Epithelial cell of prostate (primary cell): ENCODE measurements at regions not wholly inside any gene's neighbourhood (a gene's known extent, or its start where the extent isn't known, plus 50 kb on each side); places are given as distances from the start of the nearest gene placed in this dataset.
"Not testable (repeated sequence)": the region's sequence is repeated elsewhere in the genome, so short reads cannot be mapped to it uniquely, and the experiment has no call there.

Experiments
- DNase-seq: peaks from one replicate; pipeline ENCODE4 v3.0.0-alpha.2; 2011; ENCODE audit warnings: low read depth, low spot score
- H3K27ac ChIP-seq: fragments of 450-650 bp; 2 replicates; pipeline ENCODE4 v1.5.1; 2017; ENCODE audit warnings: mild to moderate bottlenecking

DNA sequence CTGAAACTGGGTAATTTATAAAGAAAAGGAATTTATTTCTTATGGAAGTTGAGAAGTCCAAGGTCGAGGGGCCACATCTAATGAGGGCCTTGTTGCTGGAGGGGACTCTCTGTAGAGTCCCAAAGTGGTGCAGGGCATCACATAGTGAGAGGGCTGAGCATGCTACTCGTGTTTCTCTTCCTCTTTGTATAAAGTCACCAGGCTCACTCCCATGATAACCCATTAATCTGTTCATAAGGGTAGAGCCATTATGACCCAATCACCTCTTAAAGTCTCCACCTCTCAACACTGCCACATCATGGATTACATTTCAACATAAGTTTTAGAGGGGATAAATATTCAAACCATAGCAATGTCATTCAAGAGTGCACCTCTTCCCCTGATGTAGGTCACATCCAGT, 79.1 kb upstream of the ATP2B1 start:
- DNase-seq, result no peak
- no peak overlapping the region for H3K27ac ChIP-seq

DNA sequence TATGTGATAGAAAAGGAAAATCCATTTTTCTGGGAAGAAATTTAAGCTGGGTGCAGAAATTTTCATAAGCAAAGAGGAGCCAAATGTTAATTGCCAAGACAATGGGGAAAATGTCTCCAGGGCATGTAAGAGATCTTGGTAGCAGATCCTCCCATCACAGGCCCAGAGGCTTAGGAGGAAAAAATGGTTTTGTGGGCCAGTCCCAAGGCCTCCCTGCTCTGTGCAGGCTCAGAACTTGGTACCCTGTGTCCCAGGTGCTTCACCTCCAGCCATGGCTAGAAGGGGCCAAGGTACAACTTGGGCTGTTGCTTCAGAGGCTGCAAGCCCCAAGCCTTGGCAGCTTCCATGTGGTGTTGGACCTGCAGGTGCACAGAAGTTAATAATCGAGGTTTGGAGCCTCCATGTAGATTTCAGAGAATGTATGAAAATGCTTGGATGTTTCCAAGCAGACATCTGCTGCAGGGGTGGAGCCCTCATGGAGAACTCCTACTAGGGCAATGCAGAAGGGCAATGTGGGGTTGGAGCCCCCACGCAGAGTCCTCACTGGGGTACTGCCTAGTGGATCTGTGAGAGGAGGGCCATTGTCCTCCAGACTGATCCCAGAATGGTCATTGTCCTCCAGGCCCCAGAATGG, 77.7 kb upstream of the ATP2B1 start:
- H3K27ac ChIP-seq, result no peak overlapping the region
- DNase-seq, result no peak

- DNase-seq, result no peak
- H3K27ac ChIP-seq, result no peak overlapping the region
These were observed 74.9 kb upstream of the ATP2B1 start for GRCh38 chr12:89783359-89784060.

GRCh38 chr12:89782807-89783206, 74.2 kb upstream of the ATP2B1 start:
- no peak for DNase-seq
- H3K27ac ChIP-seq, result no peak overlapping the region

DNA sequence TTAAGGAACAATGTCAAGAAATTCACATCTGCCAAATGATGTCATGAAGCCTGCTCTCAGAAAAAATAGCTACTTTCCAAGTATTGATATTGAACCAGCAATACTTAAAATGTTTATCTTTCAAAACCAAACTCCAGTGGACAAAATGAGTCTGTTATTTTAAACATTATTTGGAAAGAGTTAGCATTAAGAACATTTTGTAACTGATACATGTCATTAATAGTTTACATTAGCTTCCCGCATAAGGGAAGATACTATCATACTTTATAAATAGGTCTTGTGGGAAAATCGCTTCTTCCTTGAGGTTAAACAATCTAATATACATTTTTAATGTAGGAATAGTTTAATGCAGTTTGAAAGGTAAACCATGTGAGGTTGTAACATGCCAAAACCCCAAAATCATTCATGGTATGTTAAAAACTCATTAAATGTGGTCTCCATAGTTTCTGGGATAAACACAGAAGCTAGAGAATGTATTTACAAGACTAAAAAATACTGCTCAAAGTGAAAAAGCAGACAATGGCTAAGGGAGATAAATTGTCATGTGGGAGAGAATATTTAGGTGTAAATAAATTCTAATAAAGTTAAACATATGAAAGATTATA, 73.4 kb upstream of the ATP2B1 start:
- H3K27ac ChIP-seq, result no peak overlapping the region
- no peak for DNase-seq

DNA sequence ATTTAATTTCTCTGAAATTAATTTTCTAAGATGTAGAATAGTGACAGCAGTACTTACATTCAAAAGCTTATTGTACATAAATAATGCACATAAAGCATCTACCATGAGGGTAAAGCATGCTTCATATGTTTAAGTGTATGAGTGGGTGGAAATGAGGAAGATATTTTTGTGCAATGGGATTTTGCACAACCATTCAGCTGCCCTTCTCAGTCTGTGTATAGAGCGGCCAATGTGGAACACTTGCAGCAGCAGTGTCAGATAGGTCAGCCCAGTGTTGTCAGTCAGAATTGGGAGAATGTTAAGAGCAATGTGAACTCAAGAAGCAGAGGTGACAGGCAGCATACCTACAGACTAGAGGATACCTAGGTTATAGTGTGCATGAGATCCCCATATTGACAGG, 72.5 kb upstream of the ATP2B1 start:
- no peak for DNase-seq
- no peak overlapping the region for H3K27ac ChIP-seq

- peak; percentile 44 for DNase-seq
- peak overlapping the region; percentile 52 for H3K27ac ChIP-seq
These were observed 70.5 kb upstream of the ATP2B1 start for GRCh38 chr12:89779090-89779489.

GRCh38 chr12:89777733-89778379, 69.2 kb upstream of the ATP2B1 start:
- H3K27ac ChIP-seq, result no peak overlapping the region
- DNase-seq, result no peak

DNA sequence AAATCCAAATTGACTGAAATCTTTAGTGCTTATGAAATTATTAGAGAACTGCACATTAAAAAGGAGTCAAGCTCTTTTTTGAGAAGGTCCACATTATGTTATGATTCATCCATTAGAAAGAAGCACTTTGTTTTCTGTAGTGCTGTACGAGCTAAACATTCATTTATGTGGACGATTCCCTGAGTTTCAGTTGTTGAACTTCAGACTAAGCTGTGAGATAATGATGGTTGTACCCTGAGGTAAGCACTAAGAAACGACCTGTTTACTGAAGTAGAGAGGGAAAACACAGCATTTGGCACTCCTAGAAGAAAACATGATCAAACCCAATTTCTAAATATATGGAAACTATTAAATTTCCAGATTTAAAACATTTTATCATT, 67.3 kb upstream of the ATP2B1 start:
- no peak overlapping the region for H3K27ac ChIP-seq

GRCh38 chr12:89775063-89775985, 66.7 kb upstream of the ATP2B1 start:
- DNase-seq, result no peak
- H3K27ac ChIP-seq, result no peak overlapping the region

More for the DNA sequence above, 67.3 kb upstream of the ATP2B1 start:
- DNase-seq, result no peak

DNA sequence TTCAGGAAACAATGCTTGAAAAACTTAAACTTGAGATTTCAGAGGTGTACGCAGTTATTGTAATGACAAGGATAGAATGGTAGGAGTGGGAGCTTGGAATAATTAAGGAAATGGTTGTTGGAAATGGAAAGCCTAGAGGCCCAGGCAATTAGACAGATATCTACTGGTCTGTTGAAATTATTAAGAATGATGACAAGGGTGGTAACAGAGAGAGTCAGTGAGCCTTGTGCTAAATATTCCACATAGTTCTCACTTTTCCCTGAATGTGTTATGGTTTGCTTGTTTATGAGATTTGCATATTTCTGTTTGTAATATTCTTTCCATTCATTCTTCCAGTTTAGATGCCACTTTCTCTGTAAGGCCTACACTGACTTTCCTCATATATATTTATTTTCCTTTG, 66.0 kb upstream of the ATP2B1 start:
- H3K27ac ChIP-seq, result no peak overlapping the region
- no peak for DNase-seq

- no peak for DNase-seq
These were observed 61.8 kb upstream of the ATP2B1 start for GRCh38 chr12:89770391-89770790.

GRCh38 chr12:89769483-89769818, 60.8 kb upstream of the ATP2B1 start:
- no peak for DNase-seq
- H3K27ac ChIP-seq, result peak overlapping the region; percentile 71

More at GRCh38 chr12:89770391-89770790, 61.8 kb upstream of the ATP2B1 start:
- H3K27ac ChIP-seq, result no peak overlapping the region

DNA sequence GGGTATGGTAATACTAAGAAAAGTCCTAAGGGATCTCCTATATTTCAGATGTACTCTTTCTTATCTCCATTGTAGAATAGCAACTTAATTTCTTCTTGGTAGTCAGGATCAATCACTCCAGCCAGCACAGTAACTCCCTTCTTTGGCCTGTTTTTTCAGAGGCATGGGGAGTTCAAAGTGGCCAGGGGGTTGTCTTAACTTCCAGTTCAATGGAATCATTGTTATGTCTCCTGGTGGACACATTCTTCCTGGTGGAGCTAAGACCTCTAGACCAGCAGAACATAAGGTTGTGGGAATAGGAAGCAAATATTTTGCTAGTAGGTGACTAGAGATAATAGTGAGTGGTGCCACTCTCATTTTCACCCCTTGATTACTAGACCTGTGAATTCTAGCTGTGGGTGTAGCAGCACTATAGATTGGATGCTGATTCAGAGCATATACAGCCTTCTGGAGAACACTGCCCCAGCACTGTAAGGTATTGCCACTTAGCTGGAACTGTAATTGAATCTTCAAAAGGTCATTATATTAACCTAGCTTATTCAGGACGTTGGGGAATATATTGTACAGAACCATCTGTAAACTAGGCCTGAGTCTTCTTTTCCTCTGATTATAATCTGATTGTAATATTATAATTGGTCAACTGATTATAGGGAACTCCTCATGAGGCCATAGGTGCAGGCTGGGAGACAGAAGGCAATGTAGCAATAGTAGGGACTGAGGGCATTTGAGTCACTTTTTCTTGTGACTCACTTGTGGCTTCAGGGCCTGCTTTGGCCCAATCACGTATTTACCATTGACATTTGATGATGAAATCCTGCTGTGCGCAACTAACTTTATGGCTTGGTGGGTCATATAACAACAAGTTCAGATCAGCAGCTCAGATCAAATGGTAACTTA, 60.2 kb upstream of the ATP2B1 start:
- H3K27ac ChIP-seq, result peak overlapping the region; percentile 71
- DNase-seq, result peak; percentile 98

DNA sequence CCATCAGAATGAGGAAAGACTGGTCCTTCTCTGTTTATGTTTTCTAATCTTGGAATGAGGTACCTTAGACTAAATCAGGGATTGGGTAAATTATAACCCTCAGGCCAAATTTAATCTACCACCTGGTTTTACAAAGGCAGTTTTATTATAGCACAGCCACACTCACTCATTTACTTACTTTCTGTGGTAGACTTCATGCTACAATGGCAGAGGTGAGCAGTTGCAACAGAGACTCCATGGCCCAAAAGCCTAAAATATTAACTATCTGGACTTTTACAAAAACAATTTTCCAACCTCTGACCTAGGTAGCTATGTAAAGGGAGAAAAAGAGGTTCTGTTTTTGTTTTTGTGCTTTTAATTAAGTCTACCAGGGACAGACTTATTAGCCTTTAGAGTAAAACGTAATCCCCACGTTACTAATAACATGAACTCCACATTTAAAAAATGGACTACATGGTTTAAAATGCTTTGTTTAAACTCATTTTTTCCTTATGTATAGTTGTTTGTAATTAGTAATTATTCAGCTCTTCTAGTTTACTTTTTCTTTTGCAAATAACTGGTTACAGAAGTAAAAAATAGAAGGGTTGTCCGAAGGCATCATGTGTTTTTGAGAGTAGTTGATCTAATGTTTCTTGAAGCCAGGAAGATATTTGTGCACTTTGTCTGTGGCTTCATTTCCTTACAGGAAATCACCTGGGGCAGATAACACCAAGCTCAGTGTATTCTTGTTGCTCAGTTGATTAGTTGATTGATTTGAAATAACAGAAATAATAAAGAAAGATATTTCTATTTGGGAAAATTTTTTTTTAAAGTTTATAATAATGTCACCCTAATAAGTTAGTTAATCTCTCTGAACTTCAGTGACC, 57.6 kb upstream of the ATP2B1 start:
- H3K27ac ChIP-seq, result no peak overlapping the region
- no peak for DNase-seq

DNA sequence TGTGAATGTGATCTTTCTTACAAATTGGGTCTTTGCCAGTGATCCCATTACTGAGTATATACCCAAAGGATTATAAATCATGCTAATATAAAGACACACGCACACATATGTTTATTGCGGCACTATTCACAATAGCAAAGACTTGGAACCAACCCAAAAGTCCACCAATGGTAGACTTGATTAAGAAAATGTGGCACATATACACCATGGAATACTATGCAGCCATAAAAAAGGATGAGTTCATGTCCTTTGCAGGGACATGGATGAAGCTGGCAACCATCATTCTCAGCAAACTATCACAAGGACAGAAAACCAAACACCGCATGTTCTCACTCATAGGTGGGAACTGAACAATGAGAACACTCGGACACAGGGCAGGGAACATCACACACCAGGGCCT, 55.5 kb upstream of the ATP2B1 start:
- not testable (repeated sequence) for DNase-seq

DNA sequence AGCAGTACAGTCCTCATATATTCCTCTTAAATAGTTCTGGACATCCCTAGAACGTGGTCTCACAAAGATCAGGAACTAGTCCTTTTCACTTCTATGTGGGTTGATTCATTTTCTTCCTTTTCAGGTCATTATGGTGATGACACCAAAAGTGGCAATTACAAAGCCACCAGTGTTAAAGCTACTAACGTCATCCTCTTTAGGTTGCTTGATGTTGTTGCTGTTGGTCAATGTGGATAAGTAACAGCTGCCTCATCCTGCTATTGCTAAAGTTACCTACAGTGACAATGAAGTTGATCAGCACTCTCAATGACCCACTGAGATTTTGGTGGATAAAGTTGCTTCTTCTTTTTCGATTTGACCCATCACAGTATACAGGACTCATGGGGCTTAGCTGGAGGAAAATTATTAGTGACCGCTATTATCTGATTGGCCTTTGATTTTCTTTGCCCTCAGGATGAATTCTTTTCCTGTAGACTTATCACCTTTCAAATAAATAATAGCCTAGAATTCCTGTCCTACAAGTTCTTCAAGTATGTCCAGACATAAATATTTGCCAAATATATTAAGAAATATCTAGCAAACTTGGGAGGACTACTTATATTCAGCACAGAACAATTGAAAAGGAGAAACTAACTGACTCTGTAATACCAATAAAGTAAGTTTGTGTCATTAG, 54.0 kb upstream of the ATP2B1 start:
- DNase-seq, result no peak
- H3K27ac ChIP-seq, result no peak overlapping the region

More for the DNA sequence above, 55.5 kb upstream of the ATP2B1 start:
- H3K27ac ChIP-seq, result not testable (repeated sequence)

DNA sequence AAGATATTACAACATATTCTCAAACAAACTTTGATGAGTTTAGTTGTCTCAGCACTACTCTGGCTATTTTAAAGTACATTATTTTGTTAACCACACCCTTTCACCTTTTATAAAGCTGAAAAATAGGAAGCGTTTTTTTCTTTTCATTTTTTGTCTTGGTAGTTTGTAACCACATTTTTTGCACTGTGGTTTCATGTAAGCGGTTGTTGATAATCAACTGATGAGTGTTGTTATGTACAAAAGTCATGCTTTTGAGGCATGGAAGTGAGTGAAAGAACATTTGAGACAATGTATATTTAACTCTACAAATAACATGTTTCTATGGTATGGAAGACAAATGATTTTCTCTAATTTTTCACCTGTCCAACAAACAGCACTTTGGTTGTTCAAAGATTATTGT, 52.1 kb upstream of the ATP2B1 start:
- no peak for DNase-seq
- H3K27ac ChIP-seq, result no peak overlapping the region
